ENCODE measurements at regions not wholly inside any gene's neighbourhood (a gene's known extent, or its start where the extent isn't known, plus 50 kb on each side); places are given as distances from the start of the nearest gene placed in this dataset.
"Not testable (repeated sequence)": the region's sequence is repeated elsewhere in the genome, so short reads cannot be mapped to it uniquely, and the experiment has no call there.

GRCh38 chr3:197407053-197407452 is 108.6 kb upstream of the DLG1 start:
- Histone ChIP-seq H3K9ac (ENCODE audit: low read depth, low read length) (no peak overlapping the region), H3K36me3 (ENCODE audit: insufficient read depth, low read length) (no peaks in the 10 kb centered on the region), H3K4me1 (ENCODE audit: insufficient read depth, low read length) (no peaks in the 10 kb centered on the region), H3K9me3 (ENCODE audit: control insufficient read depth, insufficient read depth, low read length) (0 out of 2 replicates have a peak, but pooled peaks cover 3% of the 10 kb centered on the region)

- Histone ChIP-seq H3K4me1 (ENCODE audit: insufficient read depth, low read length) (no peaks in the 10 kb centered on the region), H3K36me3 (ENCODE audit: insufficient read depth, low read length) (no peaks in the 10 kb centered on the region), H3K9ac (ENCODE audit: low read depth, low read length) (no peak overlapping the region), H3K9me3 (ENCODE audit: control insufficient read depth, insufficient read depth, low read length) (0 out of 2 replicates have a peak, but pooled peaks cover 3% of the 10 kb centered on the region)
Measured at GRCh38 chr3:197406266-197406665, 107.9 kb upstream of the DLG1 start.

GRCh38 chr3:197404754-197405153 is 106.3 kb upstream of the DLG1 start:
- Histone ChIP-seq H3K9ac (ENCODE audit: low read depth, low read length) (no peak overlapping the region), H3K4me1 (ENCODE audit: insufficient read depth, low read length) (no peaks in the 10 kb centered on the region; the same call in 1 of the 2 replicates), H3K9me3 (ENCODE audit: control insufficient read depth, insufficient read depth, low read length) (0 out of 2 replicates have a peak, but pooled peaks cover 3% of the 10 kb centered on the region), H3K36me3 (ENCODE audit: insufficient read depth, low read length) (no peaks in the 10 kb centered on the region)

GRCh38 chr3:197404030-197404429 is 105.6 kb upstream of the DLG1 start:
- Histone ChIP-seq H3K9me3 (ENCODE audit: control insufficient read depth, insufficient read depth, low read length) (no peaks in the 10 kb centered on the region), H3K36me3 (ENCODE audit: insufficient read depth, low read length) (no peaks in the 10 kb centered on the region), H3K4me1 (ENCODE audit: insufficient read depth, low read length) (no peaks in the 10 kb centered on the region; the same call in 1 of the 2 replicates), H3K9ac (ENCODE audit: low read depth, low read length) (no peak overlapping the region)

GRCh38 chr3:197402401-197402800 is 104.0 kb upstream of the DLG1 start:
- not testable (repeated sequence) for H3K9ac ChIP-seq (ENCODE audit: low read depth, low read length); H3K36me3 ChIP-seq (ENCODE audit: insufficient read depth, low read length); H3K9me3 ChIP-seq (ENCODE audit: control insufficient read depth, insufficient read depth, low read length); H3K4me1 ChIP-seq (ENCODE audit: insufficient read depth, low read length)

- Histone ChIP-seq H3K9ac (ENCODE audit: low read depth, low read length) (no peak overlapping the region), H3K36me3 (ENCODE audit: insufficient read depth, low read length) (no peaks in the 10 kb centered on the region), H3K9me3 (ENCODE audit: control insufficient read depth, insufficient read depth, low read length) (no peaks in the 10 kb centered on the region), H3K4me1 (ENCODE audit: insufficient read depth, low read length) (peaks cover 6% of the 10 kb centered on the region)
Measured at GRCh38 chr3:197399486-197399885, 101.1 kb upstream of the DLG1 start.

GRCh38 chr3:197398286-197398878 is 100.0 kb upstream of the DLG1 start:
- Histone ChIP-seq H3K9ac (ENCODE audit: low read depth, low read length) (no peak overlapping the region), H3K9me3 (ENCODE audit: control insufficient read depth, insufficient read depth, low read length) (no peaks in the 10 kb centered on the region), H3K36me3 (ENCODE audit: insufficient read depth, low read length) (no peaks in the 10 kb centered on the region), H3K4me1 (ENCODE audit: insufficient read depth, low read length) (peaks cover 7% of the 10 kb centered on the region)

- Histone ChIP-seq H3K4me1 (ENCODE audit: insufficient read depth, low read length) (peaks cover 7% of the 10 kb centered on the region), H3K9me3 (ENCODE audit: control insufficient read depth, insufficient read depth, low read length) (no peaks in the 10 kb centered on the region), H3K36me3 (ENCODE audit: insufficient read depth, low read length) (no peaks in the 10 kb centered on the region), H3K9ac (ENCODE audit: low read depth, low read length) (no peak overlapping the region)
Measured at GRCh38 chr3:197397838-197398237, 99.4 kb upstream of the DLG1 start.

GRCh38 chr3:197394464-197395321 is 96.3 kb upstream of the DLG1 start:
- peaks cover 7% of the 10 kb centered on the region for H3K4me1 ChIP-seq (ENCODE audit: insufficient read depth, low read length)
- H3K9ac ChIP-seq (ENCODE audit: low read depth, low read length), result no peak overlapping the region
- H3K9me3 ChIP-seq (ENCODE audit: control insufficient read depth, insufficient read depth, low read length), result no peaks in the 10 kb centered on the region
- no peaks in the 10 kb centered on the region for H3K36me3 ChIP-seq (ENCODE audit: insufficient read depth, low read length)

GRCh38 chr3:197394126-197394463 is 95.7 kb upstream of the DLG1 start:
- H3K9me3 ChIP-seq (ENCODE audit: control insufficient read depth, insufficient read depth, low read length); H3K36me3 ChIP-seq (ENCODE audit: insufficient read depth, low read length); H3K9ac ChIP-seq (ENCODE audit: low read depth, low read length); H3K4me1 ChIP-seq (ENCODE audit: insufficient read depth, low read length): not testable (repeated sequence)

- Histone ChIP-seq H3K9ac (ENCODE audit: low read depth, low read length) (no peak overlapping the region), H3K9me3 (ENCODE audit: control insufficient read depth, insufficient read depth, low read length) (no peaks in the 10 kb centered on the region), H3K4me1 (ENCODE audit: insufficient read depth, low read length) (peaks cover 7% of the 10 kb centered on the region), H3K36me3 (ENCODE audit: insufficient read depth, low read length) (no peaks in the 10 kb centered on the region)
Measured at GRCh38 chr3:197393711-197394110, 95.3 kb upstream of the DLG1 start.

- H3K9ac ChIP-seq (ENCODE audit: low read depth, low read length), result no peak overlapping the region
- H3K36me3 ChIP-seq (ENCODE audit: insufficient read depth, low read length), result no peaks in the 10 kb centered on the region
- H3K4me1 ChIP-seq (ENCODE audit: insufficient read depth, low read length), result peaks cover 7% of the 10 kb centered on the region
- H3K9me3 ChIP-seq (ENCODE audit: control insufficient read depth, insufficient read depth, low read length), result no peaks in the 10 kb centered on the region
Measured at GRCh38 chr3:197392961-197393360, 94.5 kb upstream of the DLG1 start.

- Histone ChIP-seq H3K36me3 (ENCODE audit: insufficient read depth, low read length) (no peaks in the 10 kb centered on the region), H3K4me1 (ENCODE audit: insufficient read depth, low read length) (no peaks in the 10 kb centered on the region), H3K9me3 (ENCODE audit: control insufficient read depth, insufficient read depth, low read length) (no peaks in the 10 kb centered on the region), H3K9ac (ENCODE audit: low read depth, low read length) (no peak overlapping the region)
Measured at GRCh38 chr3:197381371-197381770, 83.0 kb upstream of the DLG1 start.

GRCh38 chr3:197380786-197381185 is 82.4 kb upstream of the DLG1 start:
- no peaks in the 10 kb centered on the region for H3K36me3 ChIP-seq (ENCODE audit: insufficient read depth, low read length)
- no peak overlapping the region for H3K9ac ChIP-seq (ENCODE audit: low read depth, low read length)
- no peaks in the 10 kb centered on the region for H3K9me3 ChIP-seq (ENCODE audit: control insufficient read depth, insufficient read depth, low read length)
- H3K4me1 ChIP-seq (ENCODE audit: insufficient read depth, low read length), result no peaks in the 10 kb centered on the region

GRCh38 chr3:197378985-197379718 is 80.7 kb upstream of the DLG1 start:
- Histone ChIP-seq H3K4me1 (ENCODE audit: insufficient read depth, low read length) (no peaks in the 10 kb centered on the region), H3K9me3 (ENCODE audit: control insufficient read depth, insufficient read depth, low read length) (no peaks in the 10 kb centered on the region), H3K36me3 (ENCODE audit: insufficient read depth, low read length) (no peaks in the 10 kb centered on the region), H3K9ac (ENCODE audit: low read depth, low read length) (no peak overlapping the region)

All from ES-I3 (cell line).